H9 (cell line): ENCODE measurements at regions not wholly inside any gene's neighbourhood (a gene's known extent, or its start where the extent isn't known, plus 50 kb on each side); places are given as distances from the start of the nearest gene placed in this dataset.

Experiments used
- DNase-seq: peaks from one replicate; pipeline ENCODE4 v3.0.0-alpha.2; 2017
- H2AFZ ChIP-seq: one replicate; pipeline ENCODE4 v1.6.1; 2013; ENCODE audit warnings: mild to moderate bottlenecking, low read length, control low read depth, moderate library complexity
- H2AK5ac ChIP-seq: 2 replicates; pipeline ENCODE4 v1.6.1; 2013; ENCODE audit warnings: low read length, control low read depth, mixed read lengths; ENCODE audit not compliant: insufficient read length
- H2BK120ac ChIP-seq: one replicate; pipeline ENCODE4 v1.6.1; 2013; ENCODE audit warnings: low read depth, mild to moderate bottlenecking, low read length, control low read depth, inconsistent platforms; ENCODE audit not compliant: poor library complexity, severe bottlenecking
- H2BK12ac ChIP-seq: 2 replicates; pipeline ENCODE4 v1.6.1; 2013; ENCODE audit warnings: low read length, control low read depth, mixed read lengths, low read depth; ENCODE audit not compliant: insufficient read length
- H2BK15ac ChIP-seq: 2 replicates; pipeline ENCODE4 v1.6.1; 2013; ENCODE audit warnings: low read depth, low read length, control low read depth
- H2BK20ac ChIP-seq: one replicate; pipeline ENCODE4 v1.6.1; 2013; ENCODE audit warnings: low read depth, mild to moderate bottlenecking, low read length, control low read depth, inconsistent platforms; ENCODE audit not compliant: poor library complexity, severe bottlenecking
- H2BK5ac ChIP-seq: 2 replicates; pipeline ENCODE4 v1.6.1; 2013; ENCODE audit warnings: low read length, control low read depth, mixed read lengths; ENCODE audit not compliant: insufficient read length
- H3K14ac ChIP-seq: 2 replicates; pipeline ENCODE4 v1.6.1; 2013; ENCODE audit warnings: low read length, control low read depth; ENCODE audit not compliant: insufficient read depth
- H3K18ac ChIP-seq: 2 replicates; pipeline ENCODE4 v1.6.1; 2013; ENCODE audit warnings: low read depth, mild to moderate bottlenecking, mixed read lengths, low read length, control low read depth; ENCODE audit not compliant: insufficient read length
- H3K23ac ChIP-seq: 2 replicates; pipeline ENCODE4 v1.6.1; 2013; ENCODE audit warnings: low read length, control low read depth, mixed read lengths, low read depth; ENCODE audit not compliant: insufficient read length
- H3K23me2 ChIP-seq: 2 replicates; pipeline ENCODE4 v1.6.1; 2013; ENCODE audit warnings: low read depth, mild to moderate bottlenecking, mixed read lengths, low read length, control low read depth; ENCODE audit not compliant: insufficient read length, poor library complexity, severe bottlenecking
- H3K27ac ChIP-seq: 2 replicates; pipeline ENCODE4 v1.5.1; 2013; ENCODE audit warnings: low read length, control low read depth, mixed read lengths, low read depth; ENCODE audit not compliant: insufficient read length
- H3K27me3 ChIP-seq: 2 replicates; pipeline ENCODE4 v1.6.1; 2013; ENCODE audit warnings: low read length, control low read depth, inconsistent platforms; ENCODE audit not compliant: insufficient read depth
- H3K4ac ChIP-seq: 2 replicates; pipeline ENCODE4 v1.6.1; 2013; ENCODE audit warnings: low read depth, mild to moderate bottlenecking, control low read depth, inconsistent platforms, low read length, moderate library complexity
- H3K4me1 ChIP-seq: 2 replicates; pipeline ENCODE4 v1.6.1; 2013; ENCODE audit warnings: low read length, control low read depth, inconsistent platforms; ENCODE audit not compliant: insufficient read depth
- H3K4me2 ChIP-seq: 2 replicates; pipeline ENCODE4 v1.6.1; 2013; ENCODE audit warnings: low read length, control low read depth, mixed read lengths; ENCODE audit not compliant: insufficient read length, insufficient read depth
- H3K56ac ChIP-seq: 2 replicates; pipeline ENCODE4 v1.6.1; 2013; ENCODE audit warnings: low read depth, mild to moderate bottlenecking, mixed read lengths, low read length, control low read depth; ENCODE audit not compliant: insufficient read length
- H3K79me1 ChIP-seq: 2 replicates; pipeline ENCODE4 v1.6.1; 2013; ENCODE audit warnings: low read depth, mild to moderate bottlenecking, moderate library complexity, low read length, control low read depth, inconsistent platforms; ENCODE audit not compliant: insufficient read depth, poor library complexity, severe bottlenecking
- H3K79me2 ChIP-seq: 2 replicates; pipeline ENCODE4 v1.6.1; 2013; ENCODE audit warnings: low read length, control low read depth, inconsistent platforms; ENCODE audit not compliant: insufficient read depth
- H3K9ac ChIP-seq: 2 replicates; pipeline ENCODE4 v1.6.1; 2013; ENCODE audit warnings: low read length, control low read depth, mixed read lengths; ENCODE audit not compliant: insufficient read length; ENCODE audit errors: extremely low read depth
- H3K9me3 ChIP-seq: one replicate; pipeline ENCODE4 v1.6.1; 2013; ENCODE audit warnings: low read depth, low read length, inconsistent platforms; ENCODE audit not compliant: control insufficient read depth
- H3T11ph ChIP-seq: one replicate; pipeline ENCODE4 v1.6.1; 2013; ENCODE audit warnings: mild to moderate bottlenecking, low read length, control low read depth, inconsistent platforms
- H4K20me1 ChIP-seq: one replicate; pipeline ENCODE4 v1.6.1; 2013; ENCODE audit not compliant: control insufficient read depth, insufficient read length, insufficient read depth
- H4K5ac ChIP-seq: 2 replicates; pipeline ENCODE4 v1.6.1; 2013; ENCODE audit warnings: low read depth, mild to moderate bottlenecking, mixed read lengths, low read length, control low read depth; ENCODE audit not compliant: insufficient read length
- H4K8ac ChIP-seq: replicated peaks from 2 replicates; pipeline ENCODE4 v1.6.1; 2013; ENCODE audit warnings: low read length, control low read depth, mixed read lengths, low read depth; ENCODE audit not compliant: insufficient read length
- H4K91ac ChIP-seq: 2 replicates; pipeline ENCODE4 v1.6.1; 2013; ENCODE audit warnings: low read depth, mild to moderate bottlenecking, moderate library complexity, mixed read lengths, low read length, control low read depth; ENCODE audit not compliant: insufficient read length
- H3K27ac Mint-ChIP-seq, 3 experiments: 2 replicates in 2 of 3; 3 replicates in 1 of 3; pipeline ENCODE4 v1.8.0; 2020 to 2021; ENCODE audit warnings: mixed read lengths in 3 of 3, mild to moderate bottlenecking in 1 of 3, moderate library complexity in 1 of 3
- H3K27me3 Mint-ChIP-seq: 2 replicates; pipeline ENCODE4 v1.8.0; 2021; ENCODE audit warnings: low read depth, mild to moderate bottlenecking, moderate library complexity, mixed read lengths
- H3K36me3 Mint-ChIP-seq, 3 experiments: 2 replicates in 2 of 3; 3 replicates in 1 of 3; pipeline ENCODE4 v1.8.0; 2020 to 2021; ENCODE audit warnings: low read depth in 3 of 3, mixed read lengths in 3 of 3; ENCODE audit not compliant: insufficient read depth in 1 of 3
- H3K4me1 Mint-ChIP-seq, 2 experiments: 2 replicates each; pipeline ENCODE4 v1.8.0; 2020; ENCODE audit warnings: mixed read lengths in 2 of 2
- H3K4me3 Mint-ChIP-seq, 2 experiments: 2 replicates in 1 of 2; 3 replicates in 1 of 2; pipeline ENCODE4 v1.8.0; 2020 to 2021; ENCODE audit warnings: mild to moderate bottlenecking in 2 of 2, mixed read lengths in 2 of 2, moderate library complexity in 1 of 2
- H3K9me3 Mint-ChIP-seq, 2 experiments: 2 replicates in 1 of 2; 3 replicates in 1 of 2; pipeline ENCODE4 v1.8.0; 2020; ENCODE audit warnings: mild to moderate bottlenecking in 2 of 2, mixed read lengths in 2 of 2, moderate library complexity in 1 of 2
- CTCF ChIP-seq: fragments of 200-600 bp; sonication (generic); conservative IDR thresholded peaks from 3 replicates; pipeline ENCODE4 v1.8.0; 2021; ENCODE audit warnings: antibody characterized with exemption, mild to moderate bottlenecking
- WGBS: extraction: QIAGEN DNeasy Blood & Tissue Kit; methylation state at CpG from one replicate; pipeline ENCODE4 v1.1.7; 2013; ENCODE audit warnings: missing lambda C conversion rate, low lambda C conversion rate, mixed read lengths; ENCODE audit not compliant: insufficient read length; ENCODE audit errors: extremely low coverage; 5-methylcytosine and 5-hydroxymethylcytosine counted together

GRCh38 chr4:79528241-79528706 is 120.2 kb upstream of the GK2 start:
- Mint-ChIP-seq H3K9me3 (no peaks in the 10 kb centered on the region), H3K27ac (no peak overlapping the region), H3K4me1 (no peaks in the 10 kb centered on the region), H3K27me3 (no peaks in the 10 kb centered on the region; the same call in 1 of the 2 replicates), H3K4me3 (no peak overlapping the region), H3K36me3 (no peaks in the 10 kb centered on the region)
- H4K5ac ChIP-seq: no peak overlapping the region
- H3K4me1 ChIP-seq: no peaks in the 10 kb centered on the region
- WGBS: no CpG with 5 or more reads among the region's 3 CpGs
- H4K20me1 ChIP-seq: no peaks in the 10 kb centered on the region
- no peak overlapping the region for H3K4me2 ChIP-seq
- H3K23me2 ChIP-seq: no peaks in the 10 kb centered on the region
- H3K79me1 ChIP-seq: no peaks in the 10 kb centered on the region
- no peak overlapping the region for H2AFZ ChIP-seq
- no peak overlapping the region for H3K23ac ChIP-seq
- no peaks in the 10 kb centered on the region for H3K9me3 ChIP-seq
- H2BK120ac ChIP-seq: no peak overlapping the region
- no peaks in the 10 kb centered on the region for H3K27me3 ChIP-seq
- H2BK12ac ChIP-seq: no peak overlapping the region
- H3K4ac ChIP-seq: no peak overlapping the region
- no peak overlapping the region for H3K27ac ChIP-seq
- H3T11ph ChIP-seq: no peak overlapping the region
- no peak for DNase-seq
- H3K79me2 ChIP-seq: no peaks in the 10 kb centered on the region
- TF ChIP-seq CTCF: no peak
- no peak overlapping the region for H2BK5ac ChIP-seq
- H3K18ac ChIP-seq: no peak overlapping the region
- H2BK20ac ChIP-seq: no peak overlapping the region
- H3K14ac ChIP-seq: no peak overlapping the region
- no peak overlapping the region for H3K9ac ChIP-seq
- H4K91ac ChIP-seq: no peak overlapping the region
- no peak overlapping the region for H4K8ac ChIP-seq
- H2AK5ac ChIP-seq: no peak overlapping the region
- H2BK15ac ChIP-seq: no peak overlapping the region
- no peak overlapping the region for H3K56ac ChIP-seq
